Peyer's patch (tissue), 4 donors: ENCODE measurements at regions not wholly inside any gene's neighbourhood (a gene's known extent, or its start where the extent isn't known, plus 50 kb on each side); places are given as distances from the start of the nearest gene placed in this dataset.

Experiments used
- CTCF ChIP-seq, 6 experiments: fragments of 450-650 bp in 4 of 6; fragments of 200-600 bp in 2 of 6; sonication (generic) in 1 of 6; IDR thresholded peaks; one replicate each; pipeline ENCODE4 v1.5.1; 2017 to 2019; ENCODE audit warnings: antibody characterized with exemption in 6 of 6, mild to moderate bottlenecking in 3 of 6, moderate library complexity in 1 of 6
- POLR2A ChIP-seq, 2 donors: fragments of 450-650 bp; IDR thresholded peaks; one replicate each; pipeline ENCODE4 v1.5.1; 2017; ENCODE audit warnings: antibody characterized with exemption in 2 of 2, mild to moderate bottlenecking in 2 of 2, moderate library complexity in 2 of 2

GRCh38 chr14:106846218-106846617 is 1319.8 kb downstream of the TMEM121 start:
- TF ChIP-seq CTCF (IDR thresholded peaks at IDR 0.05): no peak
- TF ChIP-seq POLR2A (IDR thresholded peaks at IDR 0.05): no peak
